HG02973 (cell line): ENCODE measurements at regions not wholly inside any gene's neighbourhood (a gene's known extent, or its start where the extent isn't known, plus 50 kb on each side); places are given as distances from the start of the nearest gene placed in this dataset.

Experiments
- ATAC-seq: cut with Tn5 transposase; IDR thresholded peaks from one replicate; pipeline ENCODE4 v1.9.1; 2021; ENCODE audit warnings: moderate library complexity; ENCODE audit not compliant: unreplicated experiment

GRCh38 chr9:135251996-135252760, 164.7 kb downstream of the OLFM1 start:
- ATAC-seq: no peak

DNA sequence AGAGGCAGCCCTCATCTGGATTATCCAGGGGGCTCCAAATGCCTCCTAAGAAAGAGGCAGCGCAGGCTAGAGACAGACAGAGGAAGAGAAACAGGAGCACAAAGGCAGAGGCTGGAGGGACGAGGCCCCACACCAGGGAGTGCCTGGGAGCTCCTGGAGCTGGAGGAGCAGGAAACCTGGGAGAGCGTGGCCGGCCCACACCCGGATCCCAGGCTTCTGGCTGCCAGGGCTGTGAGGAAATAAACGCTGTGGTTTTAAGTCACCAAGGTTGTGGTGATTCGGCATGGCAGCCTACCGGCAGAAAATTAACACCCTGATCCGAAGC, 165.5 kb downstream of the OLFM1 start:
- no peak for ATAC-seq

DNA sequence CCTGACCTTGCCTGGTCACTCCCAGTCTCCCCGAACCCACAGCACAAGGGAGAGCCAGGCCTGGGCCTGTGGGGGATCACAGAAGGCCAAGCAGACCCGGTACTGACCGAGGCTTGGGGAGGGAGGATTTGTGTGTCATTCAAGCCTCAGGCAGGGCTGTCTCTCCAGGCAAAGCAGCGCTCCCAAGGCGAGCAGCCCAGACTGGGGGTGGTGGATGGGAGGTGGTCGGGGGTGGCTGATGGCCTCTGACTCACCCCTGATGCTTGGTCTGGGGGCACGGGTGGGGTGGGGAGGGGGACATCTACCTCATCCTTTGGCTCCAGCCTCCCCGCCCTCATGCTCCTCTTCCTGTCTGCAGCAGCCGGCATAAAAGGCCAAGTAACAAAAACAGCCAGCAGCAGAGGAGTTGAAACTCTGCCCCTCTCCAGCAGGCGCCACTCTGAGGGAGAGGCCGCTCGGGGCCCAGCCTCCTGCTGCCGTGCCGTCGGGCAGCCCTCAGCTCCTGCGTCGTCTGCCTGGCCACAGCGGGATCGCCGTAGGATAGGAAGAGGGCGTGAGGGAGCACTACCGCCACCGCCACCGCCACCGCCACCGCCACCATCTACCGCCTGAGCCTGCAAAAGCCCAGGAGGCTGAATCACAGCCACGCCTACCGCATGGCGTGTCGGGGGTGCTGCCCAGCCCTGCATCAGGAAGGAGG, 166.0 kb downstream of the OLFM1 start:
- ATAC-seq: no peak

GRCh38 chr9:135254176-135255032, 166.9 kb downstream of the OLFM1 start:
- no peak for ATAC-seq

- no peak for ATAC-seq
These were observed 167.8 kb downstream of the OLFM1 start for GRCh38 chr9:135255033-135255840.

DNA sequence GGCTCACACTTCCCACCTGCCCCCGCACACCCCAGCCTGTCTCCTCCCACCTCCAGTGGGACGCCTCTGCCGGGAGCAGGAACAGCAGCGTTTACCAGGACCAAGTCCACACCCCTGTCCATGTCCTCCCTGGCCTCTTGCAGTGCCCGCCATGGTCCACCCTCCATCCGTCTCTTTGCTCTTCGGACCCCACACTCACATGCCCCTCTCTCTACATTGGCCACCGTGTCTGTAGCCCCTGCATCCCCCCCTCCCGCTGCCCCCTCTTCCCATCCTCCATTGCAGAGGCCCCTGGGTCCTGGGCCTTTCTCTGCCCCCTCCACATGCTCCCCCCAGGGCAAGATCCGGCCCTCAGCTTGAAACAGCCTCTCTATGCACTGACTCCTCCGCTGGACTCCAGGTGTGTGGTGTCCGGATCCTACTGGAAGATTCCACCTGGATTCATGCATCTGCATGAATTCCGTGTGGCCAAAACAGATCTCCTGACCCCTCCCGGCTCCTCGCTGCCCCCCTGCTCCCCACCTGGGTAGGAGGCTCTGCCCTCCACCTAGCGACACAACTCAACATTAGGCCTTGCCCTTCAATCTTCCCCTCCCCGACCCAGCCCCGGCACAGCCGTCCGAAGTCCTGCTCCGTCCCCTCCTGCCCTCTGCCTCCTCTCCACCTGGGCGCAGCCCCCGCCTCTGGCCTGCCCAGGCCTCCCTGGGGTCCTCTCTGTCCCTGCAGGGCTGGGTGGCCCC, 168.5 kb downstream of the OLFM1 start:
- ATAC-seq: no peak

- ATAC-seq: no peak
These were observed 169.3 kb downstream of the OLFM1 start for GRCh38 chr9:135256581-135257354.

DNA sequence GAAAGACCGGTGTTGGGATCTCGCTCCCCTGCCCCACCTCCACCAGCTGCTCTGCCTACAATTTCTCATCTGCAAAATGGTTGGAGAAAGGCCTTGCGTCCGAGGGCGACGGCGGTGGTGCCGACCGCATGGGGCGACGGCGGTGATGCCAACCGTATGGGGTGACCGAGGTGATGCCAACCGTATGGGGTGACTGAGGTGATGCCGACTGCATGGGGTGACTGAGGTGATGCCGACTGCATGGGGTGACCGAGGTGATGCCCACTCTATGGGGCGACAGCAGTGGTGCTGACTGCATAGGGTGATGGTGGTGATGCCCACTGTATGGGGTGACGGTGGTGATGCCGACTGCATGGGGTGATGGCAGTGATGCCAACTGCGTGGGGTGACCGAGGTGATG, 171.0 kb downstream of the OLFM1 start:
- no peak for ATAC-seq

DNA sequence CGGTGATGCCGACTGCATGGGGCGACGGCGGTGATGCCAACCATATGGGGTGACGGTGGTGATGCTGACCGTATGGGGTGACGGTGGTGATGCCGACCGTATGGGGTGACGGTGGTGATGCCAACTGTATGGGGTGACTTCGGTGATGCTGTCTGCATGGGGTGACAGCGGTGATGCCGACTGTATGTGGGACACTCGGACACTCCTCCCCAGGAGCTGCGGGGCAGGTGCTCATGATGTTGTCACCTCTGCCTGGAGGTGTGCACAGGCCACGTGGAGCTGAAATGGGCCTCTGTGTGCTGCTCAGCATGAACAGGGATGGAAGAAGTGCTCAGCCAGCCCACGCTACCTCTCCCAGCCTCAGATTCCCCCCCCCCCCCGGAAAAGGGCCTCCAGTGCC, 171.8 kb downstream of the OLFM1 start:
- no peak for ATAC-seq

DNA sequence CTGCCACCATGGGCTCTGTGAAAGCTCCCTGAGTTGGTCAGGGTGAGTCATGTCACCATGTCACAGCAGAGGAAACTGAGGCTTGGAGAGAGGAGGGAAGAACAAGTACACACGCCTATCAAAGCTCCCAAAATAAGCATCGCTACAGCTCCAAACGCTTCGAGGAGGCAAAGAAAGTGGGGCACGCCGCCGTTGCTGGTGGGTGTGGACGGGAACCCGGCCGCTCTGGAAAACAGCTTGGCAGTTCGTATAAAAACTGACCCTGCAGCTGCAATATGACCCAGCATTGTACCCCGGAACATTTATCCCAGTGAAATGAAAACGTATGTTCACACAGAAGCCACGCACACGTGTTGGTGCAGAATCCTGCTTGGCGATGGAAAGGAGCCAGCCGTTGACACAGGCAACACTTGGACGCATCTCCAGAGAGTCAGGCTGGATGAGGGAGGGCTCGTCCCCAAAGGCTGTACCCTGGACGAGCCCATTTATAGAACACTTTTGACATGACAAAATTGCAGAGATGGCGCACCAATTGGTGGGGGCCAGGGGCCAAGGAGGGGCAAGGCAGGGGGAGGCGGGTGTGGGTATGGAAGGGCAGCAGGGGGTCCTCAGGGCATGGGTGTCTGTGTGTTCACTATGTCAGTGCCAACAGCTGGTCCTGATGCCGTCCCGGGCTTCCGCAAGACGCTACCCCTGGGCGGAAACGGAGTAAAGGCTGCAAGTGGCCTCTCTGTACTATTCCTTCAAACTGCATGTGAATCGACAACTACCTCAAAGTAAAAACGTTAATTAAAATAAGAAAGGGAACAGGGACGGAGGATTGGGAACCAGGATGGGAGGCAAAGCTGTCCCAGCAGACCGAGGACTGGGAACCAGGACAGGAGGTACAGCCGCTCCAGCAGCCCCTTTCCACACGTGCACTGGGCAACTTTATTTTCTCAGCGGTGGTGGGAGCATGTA, 173.0 kb downstream of the OLFM1 start:
- ATAC-seq: no peak

DNA sequence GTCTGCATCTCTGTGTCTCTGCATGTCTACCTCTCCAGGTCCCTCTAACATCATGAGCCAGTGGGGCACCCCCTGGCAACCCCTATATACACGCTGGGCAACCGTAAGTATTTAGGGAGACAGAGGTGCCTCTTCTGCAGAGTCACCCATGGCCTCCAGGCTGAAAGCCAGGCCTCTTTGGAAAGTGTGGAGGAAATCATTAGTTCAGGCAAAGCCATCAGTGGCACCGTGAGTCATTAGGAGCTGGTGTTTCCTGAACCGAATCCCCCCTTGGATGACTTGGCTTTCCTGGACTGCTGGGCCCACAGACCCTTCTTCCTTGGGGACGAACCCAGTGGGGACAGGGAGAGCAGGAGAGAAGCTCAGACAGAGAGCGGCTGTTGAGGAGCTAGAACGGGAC, 174.8 kb downstream of the OLFM1 start:
- ATAC-seq: no peak

- no peak for ATAC-seq
These were observed 176.0 kb downstream of the OLFM1 start for GRCh38 chr9:135263511-135263910.

GRCh38 chr9:135265931-135266330, 178.5 kb downstream of the OLFM1 start:
- ATAC-seq: no peak

- ATAC-seq: no peak
These were observed 179.8 kb downstream of the OLFM1 start for GRCh38 chr9:135267191-135267809.

DNA sequence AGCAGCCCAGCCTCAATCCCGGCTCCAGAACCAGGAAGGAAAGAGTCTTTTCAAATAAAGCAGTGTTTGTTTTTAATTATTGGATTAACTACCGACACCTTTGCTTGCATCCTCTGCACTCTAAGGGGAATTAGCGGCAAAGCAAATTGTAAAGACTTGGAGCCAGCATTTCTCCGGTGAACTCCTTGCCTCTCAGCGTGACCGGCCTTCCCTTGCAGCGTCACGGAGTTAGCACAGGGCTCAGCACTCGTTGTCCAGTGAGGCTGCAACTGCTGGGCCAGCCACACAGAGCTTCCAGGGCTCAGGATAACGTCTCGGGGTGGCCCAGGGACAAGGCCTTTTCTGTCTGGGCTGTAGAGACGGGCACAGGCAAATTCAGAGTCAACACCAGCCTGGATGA, 180.6 kb downstream of the OLFM1 start:
- ATAC-seq: no peak

- ATAC-seq: no peak
These were observed 181.5 kb downstream of the OLFM1 start for GRCh38 chr9:135268981-135269380.

DNA sequence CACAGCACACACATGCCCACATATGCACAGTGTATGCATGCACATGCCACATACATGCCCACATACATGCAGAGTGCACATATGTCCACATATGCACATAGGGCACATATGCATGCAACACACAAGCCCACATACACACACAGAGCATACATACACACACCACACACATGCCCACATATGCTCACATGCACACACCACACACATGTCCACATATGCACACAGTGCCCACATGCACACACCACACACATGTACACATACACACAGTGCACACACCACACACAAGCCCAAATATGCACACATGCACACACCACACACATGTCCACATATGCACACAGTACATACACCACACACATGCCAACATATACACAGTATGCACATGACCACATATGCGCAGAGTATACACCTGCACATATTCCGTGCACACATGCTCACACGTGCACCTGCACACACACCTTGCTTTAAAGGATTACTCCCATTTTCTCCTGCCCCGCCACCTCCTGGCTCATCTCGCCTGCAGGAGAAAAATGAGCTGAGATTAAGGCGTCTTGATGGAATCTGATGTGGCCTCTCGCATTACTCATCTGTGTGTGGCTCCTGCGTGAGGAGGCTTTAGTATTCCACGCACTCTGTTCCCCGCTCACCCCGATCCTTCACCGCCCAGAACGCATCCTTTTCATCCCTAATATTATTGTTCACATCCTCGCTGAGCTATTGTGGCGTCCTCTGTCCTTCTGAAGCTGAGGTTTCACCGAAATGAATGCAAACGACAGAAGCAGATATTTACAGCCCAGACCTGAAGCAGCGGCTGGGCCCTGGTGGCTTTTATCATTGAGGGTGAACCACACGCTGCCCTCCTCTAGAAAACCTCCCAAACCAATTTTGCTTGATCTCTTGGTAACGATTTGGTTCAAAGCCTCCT, 182.7 kb downstream of the OLFM1 start:
- no peak for ATAC-seq
